ENCODE measurements at regions not wholly inside any gene's neighbourhood (a gene's known extent, or its start where the extent isn't known, plus 50 kb on each side); places are given as distances from the start of the nearest gene placed in this dataset.

DNA sequence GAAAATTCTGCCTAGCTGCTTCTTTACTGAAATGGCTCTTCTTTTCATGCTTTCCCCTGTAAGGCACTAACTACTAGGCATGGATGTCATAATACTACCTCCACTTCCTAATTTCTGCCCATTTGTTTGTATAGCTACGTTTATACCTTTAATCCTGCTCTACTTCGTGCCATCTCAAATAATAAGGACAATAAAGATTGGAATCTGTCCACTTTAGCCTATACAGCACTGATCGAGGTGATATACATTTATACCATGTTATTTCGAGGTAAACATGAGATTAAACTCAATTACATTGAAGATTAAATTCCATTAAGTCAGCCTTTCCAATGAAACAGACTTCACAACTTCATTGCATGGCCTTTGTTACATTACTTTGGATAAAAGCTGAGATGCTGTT lies 390.6 kb upstream of the MARCKS start:
- DNase-seq (ENCODE audit: low read depth, low spot score), result no peak
- Histone ChIP-seq H3K27me3 (ENCODE audit: control insufficient read depth, insufficient read depth, low read length) (no peaks in the 10 kb centered on the region), H3K4me1 (ENCODE audit: control insufficient read depth, insufficient read depth, low read length) (no peaks in the 10 kb centered on the region), H3K36me3 (ENCODE audit: control insufficient read depth, insufficient read depth, low read length) (no peaks in the 10 kb centered on the region), H3K27ac (ENCODE audit: low read length) (no peak overlapping the region), H3K4me3 (ENCODE audit: low read depth in 2 of 2, low read length in 2 of 2) (no peak overlapping the region), H3K9me3 (ENCODE audit: control insufficient read depth, insufficient read depth, low read depth, low read length) (no peaks in the 10 kb centered on the region)
- in situ Hi-C loops (cut with HindIII; ENCODE audit: low pct_unique_long_range_greater_than_20kb, low sequenced_read_pairs) (no loop called here), intact Hi-C loops (cut with micrococcal nuclease; ENCODE audit: unreplicated experiment) (no loop called here)
- no TSS peak for BruUV-seq (replicated peaks)
- CTCF ChIA-PET, result no interaction called here
- POLR2A ChIA-PET, result interaction anchor here (0.6 to 0.7 kb wide), 2 partner anchors 8 to 861 kb away, joined by 3 to 7 read pairs; no protein-coding TSS in a partner anchor
- no peak for TF ChIP-seq POLR2AphosphoS5 (IDR thresholded peaks at IDR 0.05; ENCODE audit: low read depth, low read length)
- TF ChIP-seq, protein P1, sequence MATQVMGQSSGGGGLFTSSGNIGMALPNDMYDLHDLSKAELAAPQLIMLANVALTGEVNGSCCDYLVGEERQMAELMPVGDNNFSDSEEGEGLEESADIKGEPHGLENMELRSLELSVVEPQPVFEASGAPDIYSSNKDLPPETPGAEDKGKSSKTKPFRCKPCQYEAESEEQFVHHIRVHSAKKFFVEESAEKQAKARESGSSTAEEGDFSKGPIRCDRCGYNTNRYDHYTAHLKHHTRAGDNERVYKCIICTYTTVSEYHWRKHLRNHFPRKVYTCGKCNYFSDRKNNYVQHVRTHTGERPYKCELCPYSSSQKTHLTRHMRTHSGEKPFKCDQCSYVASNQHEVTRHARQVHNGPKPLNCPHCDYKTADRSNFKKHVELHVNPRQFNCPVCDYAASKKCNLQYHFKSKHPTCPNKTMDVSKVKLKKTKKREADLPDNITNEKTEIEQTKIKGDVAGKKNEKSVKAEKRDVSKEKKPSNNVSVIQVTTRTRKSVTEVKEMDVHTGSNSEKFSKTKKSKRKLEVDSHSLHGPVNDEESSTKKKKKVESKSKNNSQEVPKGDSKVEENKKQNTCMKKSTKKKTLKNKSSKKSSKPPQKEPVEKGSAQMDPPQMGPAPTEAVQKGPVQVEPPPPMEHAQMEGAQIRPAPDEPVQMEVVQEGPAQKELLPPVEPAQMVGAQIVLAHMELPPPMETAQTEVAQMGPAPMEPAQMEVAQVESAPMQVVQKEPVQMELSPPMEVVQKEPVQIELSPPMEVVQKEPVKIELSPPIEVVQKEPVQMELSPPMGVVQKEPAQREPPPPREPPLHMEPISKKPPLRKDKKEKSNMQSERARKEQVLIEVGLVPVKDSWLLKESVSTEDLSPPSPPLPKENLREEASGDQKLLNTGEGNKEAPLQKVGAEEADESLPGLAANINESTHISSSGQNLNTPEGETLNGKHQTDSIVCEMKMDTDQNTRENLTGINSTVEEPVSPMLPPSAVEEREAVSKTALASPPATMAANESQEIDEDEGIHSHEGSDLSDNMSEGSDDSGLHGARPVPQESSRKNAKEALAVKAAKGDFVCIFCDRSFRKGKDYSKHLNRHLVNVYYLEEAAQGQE (IDR thresholded peaks at IDR 0.05; ENCODE audit: insufficient read depth in 1 of 2, low read depth in 2 of 2, low read length in 1 of 2), result no peak
- no peak for ATAC-seq

DNA sequence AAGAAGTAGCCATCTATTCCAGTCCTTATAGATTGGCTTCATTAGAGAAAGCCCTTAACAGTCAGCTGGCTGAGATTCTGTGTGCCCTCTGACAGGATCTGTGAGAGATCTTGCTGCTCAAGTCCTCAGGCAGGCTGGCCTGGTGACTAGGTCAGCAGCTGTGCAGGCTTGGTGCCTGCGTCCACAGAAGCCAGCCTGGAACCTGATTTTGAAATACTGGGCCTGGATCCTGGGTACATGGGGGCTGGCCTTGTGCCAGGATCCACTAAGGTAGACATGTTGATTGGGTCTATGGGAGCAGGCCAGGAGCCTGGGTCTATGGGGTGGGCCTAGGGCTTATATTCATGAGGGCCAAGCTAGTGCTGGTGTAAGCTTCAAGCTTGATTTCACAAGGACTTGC lies 381.8 kb upstream of the MARCKS start:
- ATAC-seq (no peak), DNase-seq (ENCODE audit: low read depth, low spot score) (no peak)
- ChIA-PET CTCF (interaction anchor here (0.6 kb wide), 1 partner anchor 469 kb away, joined by 8 read pairs; no protein-coding TSS in a partner anchor), POLR2A (no interaction called here)
- TF ChIP-seq SIN3A (IDR thresholded peaks at IDR 0.05; ENCODE audit: borderline replicate concordance, insufficient read depth, low read depth, low read length) (no peak), POLR2AphosphoS5 (IDR thresholded peaks at IDR 0.05; ENCODE audit: low read depth, low read length) (no peak)
- Histone ChIP-seq H3K27me3 (ENCODE audit: control insufficient read depth, insufficient read depth, low read length) (no peaks in the 10 kb centered on the region), H3K4me3 (ENCODE audit: low read depth in 2 of 2, low read length in 2 of 2) (no peak overlapping the region), H3K36me3 (ENCODE audit: control insufficient read depth, insufficient read depth, low read length) (no peaks in the 10 kb centered on the region), H3K4me1 (ENCODE audit: control insufficient read depth, insufficient read depth, low read length) (no peaks in the 10 kb centered on the region), H3K27ac (ENCODE audit: low read length) (no peak overlapping the region), H3K9me3 (ENCODE audit: control insufficient read depth, insufficient read depth, low read depth, low read length) (no peaks in the 10 kb centered on the region)
- in situ Hi-C loops (cut with HindIII; ENCODE audit: low pct_unique_long_range_greater_than_20kb, low sequenced_read_pairs), result no loop called here
- intact Hi-C loops (cut with micrococcal nuclease; ENCODE audit: unreplicated experiment), result no loop called here
- BruUV-seq (replicated peaks), result no TSS peak

DNA sequence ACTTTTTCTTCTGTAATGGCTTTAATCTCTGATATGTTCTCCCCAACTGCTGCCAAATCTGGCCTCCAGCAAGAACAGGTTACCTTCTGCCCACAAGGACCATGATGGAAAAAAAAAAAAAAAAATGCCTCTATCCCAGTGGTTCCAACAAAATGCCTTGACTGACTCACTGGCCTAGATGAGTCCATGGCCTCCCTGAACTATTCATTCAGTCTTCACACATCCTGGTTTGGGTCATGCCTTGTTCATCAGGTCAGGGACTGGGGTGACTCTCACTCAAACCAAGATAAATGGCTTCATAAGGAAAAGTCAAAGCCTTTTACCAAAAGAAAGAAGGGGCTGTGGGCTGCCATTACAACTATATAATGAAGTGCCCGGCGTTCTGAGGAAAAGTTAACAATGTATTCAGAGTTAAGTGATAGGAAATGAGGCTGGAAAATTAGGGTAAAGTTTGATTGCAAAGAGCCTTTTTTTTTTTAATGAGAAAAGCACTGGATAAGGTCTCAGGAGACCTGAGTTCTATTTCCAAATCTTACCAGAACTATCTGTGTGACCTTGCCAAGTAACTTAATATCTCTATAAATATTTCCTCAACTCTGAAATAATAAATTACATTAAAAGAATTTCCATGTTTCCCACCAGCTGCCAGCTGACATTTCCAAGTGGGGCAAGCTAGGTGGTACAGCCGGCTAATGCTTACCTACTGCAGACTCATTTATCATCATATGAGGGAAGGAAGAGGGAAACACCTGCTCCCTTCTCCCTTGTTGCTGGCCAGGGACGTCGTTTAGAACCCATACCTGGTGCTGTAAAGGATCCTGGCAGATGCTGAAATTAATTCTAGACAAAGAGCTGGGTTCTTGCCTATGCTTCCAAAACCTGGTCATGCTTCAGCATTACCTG lies 380.0 kb upstream of the MARCKS start:
- TF ChIP-seq SIN3A (IDR thresholded peaks at IDR 0.05; ENCODE audit: borderline replicate concordance, insufficient read depth, low read depth, low read length) (no peak), POLR2AphosphoS5 (IDR thresholded peaks at IDR 0.05; ENCODE audit: low read depth, low read length) (no peak), TCF7L2 (IDR thresholded peaks at IDR 0.05; ENCODE audit: low read depth, low read length) (no peak)
- TF ChIP-seq, protein P2, sequence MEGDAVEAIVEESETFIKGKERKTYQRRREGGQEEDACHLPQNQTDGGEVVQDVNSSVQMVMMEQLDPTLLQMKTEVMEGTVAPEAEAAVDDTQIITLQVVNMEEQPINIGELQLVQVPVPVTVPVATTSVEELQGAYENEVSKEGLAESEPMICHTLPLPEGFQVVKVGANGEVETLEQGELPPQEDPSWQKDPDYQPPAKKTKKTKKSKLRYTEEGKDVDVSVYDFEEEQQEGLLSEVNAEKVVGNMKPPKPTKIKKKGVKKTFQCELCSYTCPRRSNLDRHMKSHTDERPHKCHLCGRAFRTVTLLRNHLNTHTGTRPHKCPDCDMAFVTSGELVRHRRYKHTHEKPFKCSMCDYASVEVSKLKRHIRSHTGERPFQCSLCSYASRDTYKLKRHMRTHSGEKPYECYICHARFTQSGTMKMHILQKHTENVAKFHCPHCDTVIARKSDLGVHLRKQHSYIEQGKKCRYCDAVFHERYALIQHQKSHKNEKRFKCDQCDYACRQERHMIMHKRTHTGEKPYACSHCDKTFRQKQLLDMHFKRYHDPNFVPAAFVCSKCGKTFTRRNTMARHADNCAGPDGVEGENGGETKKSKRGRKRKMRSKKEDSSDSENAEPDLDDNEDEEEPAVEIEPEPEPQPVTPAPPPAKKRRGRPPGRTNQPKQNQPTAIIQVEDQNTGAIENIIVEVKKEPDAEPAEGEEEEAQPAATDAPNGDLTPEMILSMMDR (IDR thresholded peaks at IDR 0.05), result no peak
- TF ChIP-seq, protein P1 (IDR thresholded peaks at IDR 0.05; ENCODE audit: insufficient read depth in 1 of 2, low read depth in 2 of 2, low read length in 1 of 2), result no peak
- ChIA-PET POLR2A (no interaction called here), CTCF (no interaction called here)
- ATAC-seq (no peak), DNase-seq (ENCODE audit: low read depth, low spot score) (no peak)
- Histone ChIP-seq H3K4me1 (ENCODE audit: control insufficient read depth, insufficient read depth, low read length) (no peaks in the 10 kb centered on the region), H3K9me3 (ENCODE audit: control insufficient read depth, insufficient read depth, low read depth, low read length) (no peaks in the 10 kb centered on the region), H3K27ac (ENCODE audit: low read length) (no peak overlapping the region), H3K36me3 (ENCODE audit: control insufficient read depth, insufficient read depth, low read length) (no peaks in the 10 kb centered on the region), H3K4me3 (ENCODE audit: low read depth in 2 of 2, low read length in 2 of 2) (no peak overlapping the region), H3K27me3 (ENCODE audit: control insufficient read depth, insufficient read depth, low read length) (no peaks in the 10 kb centered on the region)
- in situ Hi-C loops (cut with HindIII; ENCODE audit: low pct_unique_long_range_greater_than_20kb, low sequenced_read_pairs), result no loop called here
- intact Hi-C loops (cut with micrococcal nuclease; ENCODE audit: unreplicated experiment), result no loop called here
- no TSS peak for BruUV-seq (replicated peaks)
